GM12892 (cell line): ENCODE measurements at regions not wholly inside any gene's neighbourhood (a gene's known extent, or its start where the extent isn't known, plus 50 kb on each side); places are given as distances from the start of the nearest gene placed in this dataset.

Experiments
- POLR2AphosphoS5 ChIP-seq: IDR thresholded peaks from 2 replicates; pipeline ENCODE4 v1.6.1; 2011; ENCODE audit warnings: low read depth, low read length, control low read depth
- TAF1 ChIP-seq: IDR thresholded peaks from 2 replicates; pipeline ENCODE4 v1.6.1; 2011; ENCODE audit warnings: low read depth, mild to moderate bottlenecking, control low read depth, low read length, borderline replicate concordance

DNA sequence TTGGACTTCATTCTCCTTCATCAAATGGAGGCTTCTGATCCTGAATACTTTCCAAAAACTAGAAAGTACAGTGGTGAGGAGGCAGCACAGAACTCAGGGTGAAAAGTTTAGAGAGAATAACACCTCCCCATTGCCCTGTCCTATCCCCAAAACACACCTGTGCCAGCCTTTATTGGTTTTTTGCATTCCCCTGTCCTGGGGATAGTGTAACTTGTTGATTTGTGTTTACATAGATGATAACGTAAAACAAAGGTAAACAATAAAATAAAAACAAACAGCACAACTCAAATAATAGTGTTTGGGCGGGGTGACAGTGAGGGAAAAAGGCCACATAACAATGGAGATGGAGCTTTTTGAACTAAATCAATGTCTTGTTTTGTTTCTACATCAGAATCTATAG is 1917.7 kb downstream of the TP53TG3F start:
- TF ChIP-seq TAF1 (no peak), POLR2AphosphoS5 (no peak)
